Astrocyte of the spinal cord (primary cell): ENCODE measurements at regions not wholly inside any gene's neighbourhood (a gene's known extent, or its start where the extent isn't known, plus 50 kb on each side); places are given as distances from the start of the nearest gene placed in this dataset.

Experiments used
- DNase-seq: peaks from one replicate; pipeline ENCODE4 v3.0.0; 2011; ENCODE audit warnings: low read depth, low spot score
- H3K4me3 ChIP-seq: 2 replicates; pipeline ENCODE4 v1.5.1; 2011; ENCODE audit warnings: low read depth, mild to moderate bottlenecking, low read length, moderate library complexity
- CTCF ChIP-seq: IDR thresholded peaks from 2 replicates; pipeline ENCODE4 v1.5.1; 2012; ENCODE audit warnings: low read depth, mild to moderate bottlenecking, low read length, inconsistent platforms
- in situ Hi-C: cut with HindIII; loops from 2 replicates; pipeline ENCODE4 v1.10.0; 2017; ENCODE audit warnings: low sequenced_read_pairs

GRCh38 chr11:15828215-15828853 lies 528.0 kb downstream of the SOX6 start:
- no peak overlapping the region for H3K4me3 ChIP-seq
- no peak for DNase-seq
- TF ChIP-seq CTCF: no peak
- in situ Hi-C loops: no loop called here

GRCh38 chr11:15829312-15829711 lies 527.0 kb downstream of the SOX6 start:
- in situ Hi-C loops: no loop called here
- DNase-seq: no peak
- no peak for TF ChIP-seq CTCF
- H3K4me3 ChIP-seq: no peak overlapping the region

GRCh38 chr11:15830741-15831428 lies 525.5 kb downstream of the SOX6 start:
- TF ChIP-seq CTCF: no peak
- DNase-seq: peak; percentile 39
- in situ Hi-C loops: no loop called here

DNA sequence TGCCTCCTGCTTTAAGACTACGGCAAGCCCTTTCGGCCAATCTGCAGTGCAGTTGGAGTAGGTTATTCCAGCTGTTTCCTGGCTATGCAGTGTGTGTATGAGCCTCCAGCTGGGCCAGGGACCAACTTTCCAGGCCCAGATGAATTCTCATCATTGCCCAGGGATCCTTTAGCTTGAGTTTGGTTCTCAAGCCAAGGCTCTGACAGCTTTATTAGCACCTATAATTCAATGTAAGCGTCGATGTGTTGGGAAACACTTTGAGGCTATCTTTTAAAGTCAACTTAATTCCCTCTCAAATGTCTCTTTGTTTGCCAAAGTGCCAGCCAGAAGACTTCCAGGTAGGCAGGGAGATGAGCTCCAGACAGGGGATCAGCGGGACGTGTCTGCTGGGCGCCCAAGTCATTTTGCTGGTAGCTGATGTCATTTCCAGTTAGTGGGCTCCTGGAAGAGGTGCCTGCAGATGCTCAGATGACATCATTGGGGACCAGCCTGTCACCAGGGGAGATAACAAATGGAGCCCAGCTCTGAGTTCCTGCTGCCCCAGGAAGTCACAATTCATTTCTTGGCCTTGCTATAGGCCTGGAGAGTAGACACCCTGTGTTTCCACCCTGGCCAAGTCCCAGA lies 520.4 kb downstream of the SOX6 start:
- in situ Hi-C loops: no loop called here

More at GRCh38 chr11:15830741-15831428, 525.5 kb downstream of the SOX6 start:
- no peak overlapping the region for H3K4me3 ChIP-seq

GRCh38 chr11:15836795-15837194 lies 519.6 kb downstream of the SOX6 start:
- no peak for TF ChIP-seq CTCF

More for the DNA sequence above, 520.4 kb downstream of the SOX6 start:
- no peak for DNase-seq
- no peak for TF ChIP-seq CTCF
- no peak overlapping the region for H3K4me3 ChIP-seq

DNA sequence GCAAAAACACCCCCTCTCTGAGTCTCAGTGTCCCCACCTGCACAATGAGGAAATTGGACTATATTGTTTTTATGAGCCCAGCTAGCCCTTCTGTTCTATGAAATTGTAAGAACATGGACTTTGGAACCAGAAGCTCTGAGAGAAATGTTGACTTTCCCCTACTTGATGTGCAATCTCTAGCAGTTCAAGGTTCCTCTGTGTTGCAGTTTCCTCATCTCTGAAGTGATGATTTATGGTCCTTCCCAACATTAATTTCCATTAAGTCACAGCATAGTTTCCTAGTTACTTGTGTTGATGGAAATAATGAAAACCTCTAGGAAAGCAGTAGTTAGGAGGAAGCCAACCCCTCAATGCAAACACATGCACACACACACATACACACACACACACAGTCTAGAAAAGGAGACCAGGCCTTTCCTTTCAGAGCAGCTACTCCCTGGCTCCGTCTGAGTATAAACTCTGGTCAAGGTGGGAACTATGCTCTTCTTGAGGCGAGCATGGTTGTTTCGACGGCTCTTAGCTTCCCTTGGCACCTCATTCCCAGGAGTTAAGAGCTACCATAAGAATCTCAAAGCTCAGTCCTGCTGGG lies 518.4 kb downstream of the SOX6 start:
- H3K4me3 ChIP-seq: no peak overlapping the region
- DNase-seq: no peak
- in situ Hi-C loops: no loop called here
- TF ChIP-seq CTCF: no peak

More at GRCh38 chr11:15836795-15837194, 519.6 kb downstream of the SOX6 start:
- DNase-seq: no peak
- H3K4me3 ChIP-seq: no peak overlapping the region
- in situ Hi-C loops: no loop called here
